Neuronal stem cell (in vitro differentiated cells): ENCODE measurements at regions not wholly inside any gene's neighbourhood (a gene's known extent, or its start where the extent isn't known, plus 50 kb on each side); places are given as distances from the start of the nearest gene placed in this dataset.

ENCODE experiments used
- DNase-seq: peaks from one replicate; pipeline ENCODE4 v3.0.0-alpha.2; 2013; ENCODE audit warnings: low spot score
- H2AFZ ChIP-seq: one replicate; pipeline ENCODE4 v1.6.1; 2013; ENCODE audit warnings: mild to moderate bottlenecking, low read length, inconsistent platforms
- H2AK5ac ChIP-seq: 2 replicates; pipeline ENCODE4 v1.6.1; 2013; ENCODE audit warnings: low read depth, mild to moderate bottlenecking, inconsistent platforms, low read length, moderate library complexity, mixed read lengths
- H2BK120ac ChIP-seq: 2 replicates; pipeline ENCODE4 v1.6.1; 2013; ENCODE audit warnings: low read depth, mild to moderate bottlenecking, inconsistent platforms, low read length, moderate library complexity, mixed read lengths
- H2BK12ac ChIP-seq: one replicate; pipeline ENCODE4 v1.6.1; 2013; ENCODE audit warnings: low read length, inconsistent platforms
- H2BK15ac ChIP-seq: 2 replicates; pipeline ENCODE4 v1.6.1; 2013; ENCODE audit warnings: mild to moderate bottlenecking, low read length, inconsistent platforms, mixed read lengths
- H2BK5ac ChIP-seq: one replicate; pipeline ENCODE4 v1.6.1; 2013; ENCODE audit warnings: inconsistent platforms, mild to moderate bottlenecking, low read length, moderate library complexity
- H3K14ac ChIP-seq: one replicate; pipeline ENCODE4 v1.6.1; 2013; ENCODE audit warnings: low read length, inconsistent platforms
- H3K18ac ChIP-seq: 2 replicates; pipeline ENCODE4 v1.6.1; 2013; ENCODE audit warnings: low read length, inconsistent platforms
- H3K23ac ChIP-seq: 2 replicates; pipeline ENCODE4 v1.6.1; 2013; ENCODE audit warnings: low read depth, mild to moderate bottlenecking, mixed read lengths, low read length, inconsistent platforms; ENCODE audit not compliant: poor library complexity
- H3K27ac ChIP-seq: replicated peaks from 3 replicates; pipeline ENCODE4 v1.5.1; 2013; ENCODE audit warnings: low read length, inconsistent platforms
- H3K27me3 ChIP-seq, 3 experiments: 2 replicates each; pipeline ENCODE4 v1.6.1; 2013; ENCODE audit warnings: low read length in 3 of 3, mild to moderate bottlenecking in 2 of 3, inconsistent platforms in 1 of 3, low read depth in 1 of 3, mixed read lengths in 1 of 3, moderate library complexity in 1 of 3; ENCODE audit not compliant: control insufficient read depth in 3 of 3, insufficient read depth in 3 of 3
- H3K36me3 ChIP-seq, 2 donors: replicated peaks in 1 of 2; 2 replicates each; pipeline ENCODE4 v1.6.1; 2013; ENCODE audit warnings: low read length in 2 of 2; ENCODE audit not compliant: control insufficient read depth in 2 of 2, insufficient read depth in 2 of 2
- H3K4ac ChIP-seq: 2 replicates; pipeline ENCODE4 v1.6.1; 2013; ENCODE audit warnings: inconsistent platforms, mild to moderate bottlenecking, low read length, moderate library complexity
- H3K4me1 ChIP-seq, 2 donors: 1 replicate in 1 of 2; 2 replicates in 1 of 2; pipeline ENCODE4 v1.6.1; 2013; ENCODE audit warnings: low read length in 2 of 2, low read depth in 1 of 2; ENCODE audit not compliant: control insufficient read depth in 2 of 2, insufficient read depth in 1 of 2
- H3K4me2 ChIP-seq: one replicate; pipeline ENCODE4 v1.6.1; 2013; ENCODE audit warnings: mild to moderate bottlenecking, low read length, inconsistent platforms; ENCODE audit not compliant: insufficient read depth, poor library complexity, severe bottlenecking
- H3K4me3 ChIP-seq, 2 donors: 2 replicates each; pipeline ENCODE4 v1.5.1; 2013; ENCODE audit warnings: low read length in 2 of 2, mild to moderate bottlenecking in 2 of 2, inconsistent platforms in 1 of 2, moderate library complexity in 1 of 2
- H3K79me1 ChIP-seq: one replicate; pipeline ENCODE4 v1.6.1; 2013; ENCODE audit warnings: low read depth, mild to moderate bottlenecking, inconsistent platforms, low read length, moderate library complexity
- H3K9ac ChIP-seq: one replicate; pipeline ENCODE4 v1.6.1; 2013; ENCODE audit warnings: mild to moderate bottlenecking, low read depth, low read length, inconsistent platforms; ENCODE audit not compliant: poor library complexity
- H3K9me3 ChIP-seq, 2 donors: replicated peaks in 1 of 2; 2 replicates each; pipeline versions ENCODE3 to v1.6.1; 2013; ENCODE audit warnings: low read length in 2 of 2, mild to moderate bottlenecking in 2 of 2, inconsistent platforms in 1 of 2, low read depth in 1 of 2, mixed read lengths in 1 of 2, moderate library complexity in 1 of 2; ENCODE audit not compliant: control insufficient read depth in 2 of 2, insufficient read depth in 1 of 2
- H4K8ac ChIP-seq: one replicate; pipeline ENCODE4 v1.6.1; 2013; ENCODE audit warnings: low read depth, mild to moderate bottlenecking, inconsistent platforms, low read length, moderate library complexity
- H4K91ac ChIP-seq: one replicate; pipeline ENCODE4 v1.6.1; 2013; ENCODE audit warnings: low read length, low read depth, mild to moderate bottlenecking, inconsistent platforms; ENCODE audit not compliant: poor library complexity
- WGBS, 2 donors: extraction: QIAGEN DNeasy Blood & Tissue Kit; methylation state at CpG; one replicate each; pipeline ENCODE4 v1.1.7; 2013; ENCODE audit warnings: missing lambda C conversion rate in 2 of 2, mixed read lengths in 1 of 2; ENCODE audit not compliant: insufficient read length in 2 of 2, insufficient replicate concordance in 1 of 2; ENCODE audit errors: extremely low coverage in 2 of 2; 5-methylcytosine and 5-hydroxymethylcytosine counted together

DNA sequence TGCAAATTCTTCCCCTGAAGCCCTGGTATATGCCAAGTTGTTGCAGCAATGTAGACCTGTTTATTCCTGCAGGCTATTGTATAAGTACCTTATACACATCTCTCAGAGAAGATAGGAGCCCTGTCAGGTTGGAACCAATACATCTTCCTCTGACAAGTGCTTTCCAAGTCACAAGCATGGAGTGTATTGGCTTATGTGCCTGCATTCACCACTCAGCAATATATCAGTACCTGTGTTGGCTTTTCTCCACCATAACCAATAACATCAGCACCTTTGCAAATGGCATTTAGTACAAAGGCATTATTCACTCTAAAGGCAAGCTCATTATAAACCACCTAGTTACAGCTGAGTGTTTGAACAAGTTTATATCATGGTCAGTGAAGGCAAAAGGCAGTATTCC is 611.7 kb upstream of the CNTN5 start:
- Histone ChIP-seq H2BK15ac (no peak overlapping the region), H3K27me3 (no peaks in the 10 kb centered on the region), H3K4ac (no peak overlapping the region), H3K14ac (no peak overlapping the region), H3K4me2 (no peak overlapping the region), H2BK12ac (no peak overlapping the region), H2AFZ (no peak overlapping the region), H3K79me1 (no peaks in the 10 kb centered on the region), H2BK120ac (no peak overlapping the region), H3K18ac (no peak overlapping the region), H3K36me3 (no peaks in the 10 kb centered on the region), H4K91ac (no peak overlapping the region), H3K27ac (no peak overlapping the region), H2AK5ac (no peak overlapping the region), H3K4me1 (peaks cover 0 to 1% of the 10 kb centered on the region in 2 donors), H3K9me3 (no peaks in the 10 kb centered on the region), H2BK5ac (no peak overlapping the region), H3K9ac (no peak overlapping the region), H3K23ac (no peak overlapping the region), H3K4me3 (no peak overlapping the region), H4K8ac (no peak overlapping the region)
- no peak for DNase-seq

DNA sequence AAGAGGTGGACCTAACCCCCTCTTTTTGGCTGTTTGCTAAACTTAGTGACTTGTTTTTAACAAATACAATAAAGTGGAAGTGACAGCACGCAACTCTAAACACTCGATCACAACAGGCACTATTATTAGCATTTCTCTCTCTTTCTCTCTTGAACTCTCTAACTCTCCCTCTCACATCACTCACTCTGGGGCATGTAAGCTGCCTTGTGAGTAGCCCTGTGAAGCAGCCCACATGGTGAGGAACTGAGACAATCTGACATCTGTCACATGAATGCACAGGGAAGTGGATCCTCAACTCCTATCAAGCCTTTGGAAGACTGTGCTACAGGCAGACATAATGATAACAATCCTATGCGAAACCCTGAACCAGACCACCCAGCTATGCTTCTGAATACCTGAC is 609.0 kb upstream of the CNTN5 start:
- Histone ChIP-seq H3K23ac (no peak overlapping the region), H3K18ac (no peak overlapping the region), H2AFZ (no peak overlapping the region), H3K9me3 (no peaks in the 10 kb centered on the region), H4K8ac (no peak overlapping the region), H2BK15ac (no peak overlapping the region), H3K27ac (no peak overlapping the region), H2AK5ac (no peak overlapping the region), H3K27me3 (no peaks in the 10 kb centered on the region), H3K4me1 (peaks cover 0 to 1% of the 10 kb centered on the region in 2 donors), H3K4me2 (no peak overlapping the region), H2BK120ac (no peak overlapping the region), H3K36me3 (no peaks in the 10 kb centered on the region), H3K9ac (no peak overlapping the region), H2BK12ac (no peak overlapping the region), H4K91ac (no peak overlapping the region), H3K4me3 (no peak overlapping the region), H3K14ac (no peak overlapping the region), H2BK5ac (no peak overlapping the region), H3K79me1 (no peaks in the 10 kb centered on the region), H3K4ac (no peak overlapping the region)
- no CpG with 5 or more reads among the region's 3 CpGs for WGBS, 2 donors
- DNase-seq = peak; percentile 14

DNA sequence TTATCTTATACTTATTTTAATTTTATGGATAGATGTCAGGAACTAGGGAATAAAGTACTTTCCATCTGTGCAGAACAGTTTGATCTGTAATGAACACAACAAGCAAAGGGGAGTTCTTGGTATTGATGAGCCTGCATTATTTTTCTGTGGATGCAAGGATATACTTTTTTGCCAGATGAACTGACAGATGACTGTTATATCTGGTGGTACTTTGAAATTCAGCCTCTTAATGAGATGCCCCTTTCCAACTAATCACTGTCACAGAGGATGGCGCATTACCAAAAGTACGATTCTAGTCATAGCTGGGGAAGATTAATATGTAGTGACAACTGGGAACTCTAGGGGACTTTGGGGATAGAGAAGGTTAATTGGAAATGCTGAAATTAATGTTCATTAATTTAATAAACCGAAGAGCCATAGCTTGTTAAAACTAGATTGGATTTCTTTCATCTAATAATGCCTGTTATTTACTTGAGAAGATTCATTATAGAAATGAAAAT is 603.4 kb upstream of the CNTN5 start:
- no peak overlapping the region for H2BK120ac ChIP-seq
- H3K23ac ChIP-seq = no peak overlapping the region
- H2AK5ac ChIP-seq = no peak overlapping the region
- H2BK12ac ChIP-seq = no peak overlapping the region
- H2AFZ ChIP-seq = no peak overlapping the region
- no peak overlapping the region for H4K91ac ChIP-seq
- DNase-seq = no peak
- no peaks in the 10 kb centered on the region for H3K9me3 ChIP-seq
- H3K4me3 ChIP-seq = no peak overlapping the region
- H3K4me2 ChIP-seq = no peak overlapping the region
- no peak overlapping the region for H4K8ac ChIP-seq
- no peak overlapping the region for H3K14ac ChIP-seq
- no peaks in the 10 kb centered on the region for H3K4me1 ChIP-seq
- H2BK5ac ChIP-seq = no peak overlapping the region
- no peaks in the 10 kb centered on the region for H3K27me3 ChIP-seq
- no peak overlapping the region for H3K27ac ChIP-seq
- no peaks in the 10 kb centered on the region for H3K36me3 ChIP-seq
- no CpG with 5 or more reads among the region's 3 CpGs for WGBS, 2 donors
- H3K79me1 ChIP-seq = no peaks in the 10 kb centered on the region
- H3K9ac ChIP-seq = no peak overlapping the region
- H3K4ac ChIP-seq = no peak overlapping the region
- H3K18ac ChIP-seq = no peak overlapping the region
- no peak overlapping the region for H2BK15ac ChIP-seq

DNA sequence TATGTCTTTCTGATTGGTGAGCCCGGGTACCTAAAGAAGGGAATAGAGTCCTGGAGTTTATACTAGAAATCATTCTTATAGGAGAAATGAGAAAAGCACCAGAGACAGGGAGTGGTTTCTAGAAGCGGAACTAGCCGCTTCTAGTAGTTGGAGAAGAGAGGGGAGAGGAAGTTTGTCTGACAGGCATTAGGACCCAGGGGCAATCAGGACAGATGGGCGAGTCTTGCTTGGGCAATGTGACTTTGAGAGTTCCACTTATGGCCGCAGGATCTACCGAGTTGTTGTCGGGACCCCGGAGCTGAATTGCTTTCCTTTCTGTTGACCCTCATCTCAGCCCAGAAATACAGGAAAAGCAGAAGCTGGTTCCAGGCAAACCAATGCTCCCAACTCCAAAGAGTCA is 596.8 kb upstream of the CNTN5 start:
- Histone ChIP-seq H2AK5ac (no peak overlapping the region), H3K27ac (no peak overlapping the region), H3K4me2 (no peak overlapping the region), H3K4me1 (no peaks in the 10 kb centered on the region), H3K36me3 (no peaks in the 10 kb centered on the region), H2AFZ (no peak overlapping the region), H3K4ac (no peak overlapping the region), H3K14ac (no peak overlapping the region), H2BK12ac (no peak overlapping the region), H2BK5ac (no peak overlapping the region), H2BK15ac (no peak overlapping the region), H3K18ac (no peak overlapping the region), H4K91ac (no peak overlapping the region), H2BK120ac (no peak overlapping the region), H3K27me3 (no peaks in the 10 kb centered on the region), H3K4me3 (no peak overlapping the region), H3K23ac (no peak overlapping the region), H3K9ac (no peak overlapping the region), H4K8ac (no peak overlapping the region), H3K9me3 (no peaks in the 10 kb centered on the region), H3K79me1 (no peaks in the 10 kb centered on the region)
- no peak for DNase-seq
- no CpG with 5 or more reads among the region's 8 CpGs for WGBS, 2 donors
